ENCODE measurements at regions not wholly inside any gene's neighbourhood (a gene's known extent, or its start where the extent isn't known, plus 50 kb on each side); places are given as distances from the start of the nearest gene placed in this dataset.

GRCh38 chr2:175446201-175446600, 264.7 kb upstream of the ATP5MC3 start:
- TF ChIP-seq CTCF (IDR thresholded peaks at IDR 0.05) (no peak), POLR2A (IDR thresholded peaks at IDR 0.05) (no peak), POLR2AphosphoS5 (IDR thresholded peaks at IDR 0.05) (no peak), EP300 (IDR thresholded peaks at IDR 0.05) (no peak)
